Hepatocyte (in vitro differentiated cells): ENCODE measurements at regions not wholly inside any gene's neighbourhood (a gene's known extent, or its start where the extent isn't known, plus 50 kb on each side); places are given as distances from the start of the nearest gene placed in this dataset.

Experiments
- CTCF ChIP-seq: fragments of 200-600 bp; sonication (generic); IDR thresholded peaks from 2 replicates; pipeline ENCODE4 v1.5.1; 2016; ENCODE audit warnings: antibody characterized with exemption, mild to moderate bottlenecking; ENCODE audit not compliant: poor library complexity
- EZH2phosphoT487 ChIP-seq: fragments of 200-600 bp; sonication (generic); IDR thresholded peaks from one replicate; pipeline ENCODE4 v1.6.1; 2018; ENCODE audit warnings: antibody characterized with exemption, mild to moderate bottlenecking, low read depth, moderate library complexity; ENCODE audit not compliant: unreplicated experiment, severe bottlenecking

DNA sequence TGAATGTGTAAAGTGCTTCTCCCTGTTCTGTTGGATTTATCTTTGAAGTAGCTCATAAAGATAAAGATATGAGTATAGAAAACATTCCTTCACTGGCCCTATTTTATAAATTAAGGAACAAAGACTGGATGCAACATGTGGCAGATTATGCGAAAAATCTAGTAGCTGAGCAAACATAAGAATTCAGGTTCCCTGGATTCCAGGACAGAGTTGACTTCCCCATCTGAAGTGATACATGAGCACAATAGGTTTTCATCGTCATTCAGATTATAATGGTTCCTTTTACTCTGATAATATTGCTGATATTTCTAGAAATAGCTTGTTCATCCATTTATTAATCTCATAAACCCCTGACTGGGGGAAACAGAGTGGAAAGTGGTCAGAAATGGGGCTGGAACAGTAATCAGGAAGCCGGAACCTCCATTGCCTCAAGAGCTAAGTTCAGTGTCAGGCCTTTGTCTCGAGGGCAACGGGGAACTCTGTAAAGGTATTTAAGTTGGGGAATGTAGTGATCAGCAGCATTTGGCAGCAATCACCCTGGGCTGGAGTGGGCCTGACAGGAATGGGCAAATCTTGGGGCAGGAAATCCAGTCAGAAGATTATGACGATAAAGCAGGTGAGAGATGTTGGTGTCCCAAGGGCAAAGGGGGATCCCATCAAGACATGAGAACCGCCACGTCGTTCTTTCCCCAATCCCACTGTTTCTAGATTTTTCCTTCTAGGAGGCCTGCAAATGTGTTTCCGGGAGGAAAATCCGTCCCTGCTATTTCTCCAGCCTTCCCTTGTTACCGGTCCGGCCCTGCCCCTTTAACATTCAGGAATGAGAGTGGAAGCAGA, 232.5 kb upstream of the SERP2 start:
- no peak for TF ChIP-seq CTCF
- TF ChIP-seq EZH2phosphoT487: no peak
